Esophagus squamous epithelium (tissue), 4 donors: ENCODE measurements at regions not wholly inside any gene's neighbourhood (a gene's known extent, or its start where the extent isn't known, plus 50 kb on each side); places are given as distances from the start of the nearest gene placed in this dataset.

Experiments
- POLR2A ChIP-seq, 4 donors: fragments of 450-650 bp; IDR thresholded peaks; one replicate each; pipeline ENCODE4 v1.6.1; 2017; ENCODE audit warnings: antibody characterized with exemption in 4 of 4, mild to moderate bottlenecking in 4 of 4, moderate library complexity in 3 of 4
- TF ChIP-seq, protein P1 (sequence below), 6 experiments: fragments of 450-650 bp in 4 of 6; fragments of 200-600 bp in 2 of 6; sonication (generic) in 2 of 6; IDR thresholded peaks; one replicate each; pipeline ENCODE4 v1.5.1; 2016 to 2019; ENCODE audit warnings: antibody characterized with exemption in 6 of 6, mild to moderate bottlenecking in 4 of 6, moderate library complexity in 4 of 6

DNA sequence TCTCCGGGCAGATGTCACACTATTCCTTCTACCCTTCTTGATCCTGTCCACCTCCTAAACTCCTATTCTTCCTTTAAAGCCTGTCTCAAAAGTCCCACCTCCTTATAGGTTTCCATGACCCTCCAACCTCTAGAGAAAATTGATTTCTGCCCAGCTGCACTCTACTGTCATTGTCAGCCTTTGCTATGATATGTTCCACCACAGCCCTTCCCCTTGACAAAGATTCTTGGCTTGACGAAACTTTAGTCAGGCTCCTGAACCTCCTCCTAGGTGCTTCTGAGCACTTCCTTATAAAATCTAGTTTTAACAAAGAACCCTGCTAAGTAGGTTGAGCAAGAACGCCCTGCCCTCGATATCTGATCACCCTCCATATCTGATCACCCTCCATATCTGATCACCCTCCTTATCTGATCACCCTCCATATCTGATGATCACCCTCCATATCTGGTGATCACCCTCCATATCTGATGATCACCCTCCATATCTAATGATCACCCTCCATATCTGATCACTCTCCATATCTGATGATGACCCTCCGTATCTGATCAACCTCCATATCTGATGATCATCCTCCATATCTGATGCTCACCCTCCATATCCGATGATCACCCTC is 103.2 kb downstream of the RIN2 start:
- TF ChIP-seq POLR2A (IDR thresholded peaks at IDR 0.05): no peak
- TF ChIP-seq, protein P1, sequence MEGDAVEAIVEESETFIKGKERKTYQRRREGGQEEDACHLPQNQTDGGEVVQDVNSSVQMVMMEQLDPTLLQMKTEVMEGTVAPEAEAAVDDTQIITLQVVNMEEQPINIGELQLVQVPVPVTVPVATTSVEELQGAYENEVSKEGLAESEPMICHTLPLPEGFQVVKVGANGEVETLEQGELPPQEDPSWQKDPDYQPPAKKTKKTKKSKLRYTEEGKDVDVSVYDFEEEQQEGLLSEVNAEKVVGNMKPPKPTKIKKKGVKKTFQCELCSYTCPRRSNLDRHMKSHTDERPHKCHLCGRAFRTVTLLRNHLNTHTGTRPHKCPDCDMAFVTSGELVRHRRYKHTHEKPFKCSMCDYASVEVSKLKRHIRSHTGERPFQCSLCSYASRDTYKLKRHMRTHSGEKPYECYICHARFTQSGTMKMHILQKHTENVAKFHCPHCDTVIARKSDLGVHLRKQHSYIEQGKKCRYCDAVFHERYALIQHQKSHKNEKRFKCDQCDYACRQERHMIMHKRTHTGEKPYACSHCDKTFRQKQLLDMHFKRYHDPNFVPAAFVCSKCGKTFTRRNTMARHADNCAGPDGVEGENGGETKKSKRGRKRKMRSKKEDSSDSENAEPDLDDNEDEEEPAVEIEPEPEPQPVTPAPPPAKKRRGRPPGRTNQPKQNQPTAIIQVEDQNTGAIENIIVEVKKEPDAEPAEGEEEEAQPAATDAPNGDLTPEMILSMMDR (IDR thresholded peaks at IDR 0.05): no peak
